Activated CD4-positive, alpha-beta memory T cell treated with anti-CD3 and anti-CD28 coated beads for 36 hours (primary cell): ENCODE measurements at regions not wholly inside any gene's neighbourhood (a gene's known extent, or its start where the extent isn't known, plus 50 kb on each side); places are given as distances from the start of the nearest gene placed in this dataset.
"Not testable (repeated sequence)": the region's sequence is repeated elsewhere in the genome, so short reads cannot be mapped to it uniquely, and the experiment has no call there.

Source experiments
- CTCF ChIA-PET: fragments of 350-600 bp; sonication (Branson Sonifier 250); formaldehyde crosslinking; loops from one replicate; lab custom pipeline; 2021; ENCODE audit warnings: antibody characterized with exemption, inconsistent platforms; lab: Charles Lee
- POLR2A ChIA-PET: fragments of 350-600 bp; sonication (Branson Sonifier 250); formaldehyde crosslinking; loops from one replicate; lab custom pipeline; 2021; ENCODE audit warnings: antibody characterized with exemption; lab: Charles Lee
- DNase-seq: peaks from one replicate; pipeline ENCODE4 v3.0.0-alpha.2; 2020
- H3K27ac Mint-ChIP-seq: one replicate; pipeline ENCODE4 v1.8.0; 2021; ENCODE audit warnings: mixed read lengths
- H3K27me3 Mint-ChIP-seq: one replicate; pipeline ENCODE4 v1.8.0; 2021; ENCODE audit warnings: mixed read lengths
- H3K36me3 Mint-ChIP-seq: one replicate; pipeline ENCODE4 v1.8.0; 2021; ENCODE audit warnings: mixed read lengths
- H3K4me1 Mint-ChIP-seq: one replicate; pipeline ENCODE4 v1.8.0; 2021; ENCODE audit warnings: low read depth, mixed read lengths
- H3K4me3 Mint-ChIP-seq: one replicate; pipeline ENCODE4 v1.8.0; 2021; ENCODE audit warnings: mild to moderate bottlenecking, mixed read lengths
- H3K9me3 Mint-ChIP-seq: one replicate; pipeline ENCODE4 v1.8.0; 2021; ENCODE audit warnings: mixed read lengths
- intact Hi-C: fragments of 100-400 bp; cut with micrococcal nuclease; formaldehyde crosslinking; loops from one replicate; pipeline ENCODE4 v1.15.1; 2023

- DNase-seq: no peak
- ChIA-PET CTCF (interaction anchor here (1.3 to 4.8 kb wide), 2 partner anchors 147 to 238 kb away, joined by 4 to 50 read pairs; no protein-coding TSS in a partner anchor), POLR2A (no interaction called here)
- no peak overlapping the region for H3K27ac Mint-ChIP-seq
- no peaks in the 10 kb centered on the region for H3K36me3 Mint-ChIP-seq
- no peak overlapping the region for H3K4me3 Mint-ChIP-seq
- no peaks in the 10 kb centered on the region for H3K4me1 Mint-ChIP-seq
- intact Hi-C loops: loop anchor here (10.0 kb wide), 1 partner anchor 72 kb away; no protein-coding TSS in a partner anchor
- peaks cover 3% of the 10 kb centered on the region for H3K27me3 Mint-ChIP-seq
- no peaks in the 10 kb centered on the region for H3K9me3 Mint-ChIP-seq
These were observed 185.9 kb upstream of the G2E3 start for GRCh38 chr14:30373053-30373452.

DNA sequence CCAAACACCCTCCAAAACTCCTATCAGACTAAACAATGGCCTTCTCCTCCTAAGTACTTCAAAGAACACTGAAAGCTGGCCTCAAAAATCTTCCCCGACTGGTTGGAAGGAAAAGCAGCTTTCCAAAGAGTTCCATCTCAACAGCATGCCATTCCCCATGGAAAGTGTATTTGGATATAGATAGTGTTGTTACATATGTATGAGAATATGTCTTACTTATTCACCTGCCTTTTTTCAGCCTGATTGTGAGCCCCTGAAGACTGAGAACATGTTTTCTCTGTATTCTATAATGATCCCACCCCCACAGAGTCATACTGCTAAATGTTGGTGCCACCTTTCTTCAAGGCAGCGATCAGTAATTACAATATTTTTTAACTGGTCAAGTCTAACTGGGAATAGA is 185.4 kb upstream of the G2E3 start:
- intact Hi-C loops: loop anchor here (10.0 kb wide), 1 partner anchor 71 kb away; no protein-coding TSS in a partner anchor
- H3K9me3 Mint-ChIP-seq: no peaks in the 10 kb centered on the region
- no peaks in the 10 kb centered on the region for H3K4me1 Mint-ChIP-seq
- H3K4me3 Mint-ChIP-seq: no peak overlapping the region
- no peak for DNase-seq
- ChIA-PET CTCF (interaction anchor here (0.7 to 4.8 kb wide), 6 partner anchors 8 to 237 kb away, joined by 3 to 50 read pairs (median 4); no protein-coding TSS in a partner anchor), POLR2A (no interaction called here)
- no peak overlapping the region for H3K27ac Mint-ChIP-seq
- peaks cover 3% of the 10 kb centered on the region for H3K27me3 Mint-ChIP-seq
- no peaks in the 10 kb centered on the region for H3K36me3 Mint-ChIP-seq

DNA sequence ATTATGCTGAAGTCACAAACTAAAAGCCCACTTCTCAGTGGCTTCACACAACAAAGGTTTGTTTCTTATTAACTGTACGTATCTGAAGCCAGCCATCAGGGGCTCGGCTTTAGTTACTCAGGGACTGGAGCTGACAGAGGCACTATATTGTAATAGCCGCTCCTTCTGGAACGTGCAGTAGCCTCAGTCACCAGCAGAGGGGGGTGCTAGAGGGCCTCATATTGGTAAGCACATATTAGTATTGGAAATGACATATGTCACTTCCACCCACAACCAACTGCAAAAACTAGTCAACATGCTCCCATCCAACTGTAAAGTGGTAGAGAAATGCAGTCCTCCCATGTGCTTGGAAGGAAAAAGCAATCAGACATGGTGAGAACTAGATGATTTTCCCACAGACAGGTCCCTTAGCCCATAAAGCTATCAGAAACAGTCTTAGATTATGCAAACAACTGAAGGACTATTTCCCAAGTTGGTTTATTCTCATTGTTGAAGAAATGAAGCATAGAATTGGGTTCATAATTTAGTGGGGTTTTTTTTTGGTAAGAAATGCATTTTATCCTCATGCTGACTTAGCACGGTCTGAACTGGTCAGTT is 183.6 kb upstream of the G2E3 start:
- Mint-ChIP-seq H3K4me3 (no peak overlapping the region), H3K27ac (no peak overlapping the region), H3K4me1 (no peaks in the 10 kb centered on the region), H3K27me3 (peaks cover 6% of the 10 kb centered on the region), H3K36me3 (no peaks in the 10 kb centered on the region), H3K9me3 (no peaks in the 10 kb centered on the region)
- peak; percentile 78 for DNase-seq
- intact Hi-C loops: loop anchor here (1.0 to 10.0 kb wide), 2 partner anchors 69 to 147 kb away; no protein-coding TSS in a partner anchor
- CTCF ChIA-PET: interaction anchor here (0.7 to 4.8 kb wide), 10 partner anchors 18 to 153 kb away, joined by 3 to 50 read pairs (median 4); no protein-coding TSS in a partner anchor
- POLR2A ChIA-PET: no interaction called here

GRCh38 chr14:30381861-30382480 is 177.0 kb upstream of the G2E3 start:
- Mint-ChIP-seq H3K27ac (no peak overlapping the region), H3K27me3 (peaks cover 14% of the 10 kb centered on the region), H3K4me3 (no peak overlapping the region), H3K36me3 (no peaks in the 10 kb centered on the region), H3K9me3 (no peaks in the 10 kb centered on the region), H3K4me1 (no peaks in the 10 kb centered on the region)
- intact Hi-C loops: no loop called here
- DNase-seq: no peak
- POLR2A ChIA-PET: no interaction called here
- CTCF ChIA-PET: interaction anchor here (1.5 kb wide), 1 partner anchor 8 kb away, joined by 3 read pairs; no protein-coding TSS in a partner anchor

- Mint-ChIP-seq H3K4me1 (peaks cover 2% of the 10 kb centered on the region), H3K4me3 (no peak overlapping the region), H3K36me3 (no peaks in the 10 kb centered on the region), H3K9me3 (no peaks in the 10 kb centered on the region), H3K27ac (no peak overlapping the region), H3K27me3 (peaks cover 13% of the 10 kb centered on the region)
- ChIA-PET POLR2A (no interaction called here), CTCF (interaction anchor here (1.5 kb wide), 1 partner anchor 12 kb away, joined by 3 read pairs; no protein-coding TSS in a partner anchor)
- no peak for DNase-seq
- intact Hi-C loops: no loop called here
These were observed 173.0 kb upstream of the G2E3 start for GRCh38 chr14:30385925-30386324.

DNA sequence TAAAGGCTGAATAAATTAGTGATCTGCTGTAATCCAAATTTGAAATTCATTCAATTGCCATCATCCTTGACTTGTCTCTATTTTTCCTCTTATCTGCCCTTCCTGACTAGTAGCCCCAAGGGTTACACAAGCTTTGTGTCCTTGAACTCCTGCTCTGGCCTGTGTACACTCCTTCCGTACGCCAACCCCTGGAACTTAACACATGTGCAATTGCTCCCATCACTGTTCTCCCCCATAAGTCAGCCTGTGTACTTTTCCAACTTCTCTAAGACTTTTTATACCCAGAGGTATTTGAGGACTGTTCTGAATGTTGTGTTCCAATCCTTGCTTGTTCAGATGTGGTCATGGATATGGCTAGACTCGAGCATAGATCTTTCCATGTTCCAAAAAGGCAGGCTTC is 171.1 kb upstream of the G2E3 start:
- Mint-ChIP-seq H3K36me3 (no peaks in the 10 kb centered on the region), H3K4me1 (peaks cover 2% of the 10 kb centered on the region), H3K9me3 (no peaks in the 10 kb centered on the region), H3K27me3 (peaks cover 13% of the 10 kb centered on the region), H3K4me3 (no peak overlapping the region), H3K27ac (no peak overlapping the region)
- ChIA-PET POLR2A (no interaction called here), CTCF (no interaction called here)
- DNase-seq: no peak
- intact Hi-C loops: no loop called here

DNA sequence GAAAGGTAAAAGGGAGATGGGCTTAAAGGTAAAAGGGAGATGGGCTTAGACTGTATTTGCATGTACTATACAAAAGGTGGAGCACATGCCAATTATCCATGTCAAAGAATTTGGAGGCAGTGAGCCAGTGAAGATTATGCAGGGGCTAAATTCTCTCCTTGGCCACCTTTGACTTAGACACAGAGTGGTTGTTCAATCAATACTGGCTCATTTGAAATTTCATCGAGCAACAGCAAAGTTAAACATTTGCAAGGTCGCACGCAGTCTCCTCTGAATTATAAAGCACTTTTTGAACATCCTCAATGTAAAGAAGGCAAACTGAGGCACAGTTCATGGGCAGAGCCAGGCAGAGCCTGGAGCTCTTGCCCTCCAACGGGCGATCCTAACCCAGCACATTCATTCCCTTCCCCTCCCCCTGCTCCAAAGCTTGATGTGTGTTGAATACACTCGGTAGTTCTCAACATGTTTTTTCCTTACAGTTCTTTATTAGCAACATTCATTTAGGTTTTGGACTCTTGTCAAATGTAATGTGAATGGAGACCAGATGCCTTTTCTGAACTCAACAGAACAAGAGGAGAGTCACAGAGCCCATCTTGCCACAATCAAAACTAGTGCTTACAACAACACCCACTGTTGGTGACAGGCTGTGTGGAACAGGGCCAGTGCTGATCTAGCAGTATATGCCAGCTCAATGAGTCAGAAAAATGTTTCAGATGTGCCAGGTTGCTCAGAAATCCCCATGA is 169.7 kb upstream of the G2E3 start:
- ChIA-PET POLR2A (no interaction called here), CTCF (no interaction called here)
- Mint-ChIP-seq H3K9me3 (no peaks in the 10 kb centered on the region), H3K27ac (no peak overlapping the region), H3K27me3 (peaks cover 5% of the 10 kb centered on the region), H3K36me3 (no peaks in the 10 kb centered on the region), H3K4me1 (peaks cover 2% of the 10 kb centered on the region), H3K4me3 (no peak overlapping the region)
- peak; percentile 11 for DNase-seq
- intact Hi-C loops: no loop called here

- H3K36me3 Mint-ChIP-seq: no peaks in the 10 kb centered on the region
- peaks cover 2% of the 10 kb centered on the region for H3K4me1 Mint-ChIP-seq
- H3K27ac Mint-ChIP-seq: no peak overlapping the region
- ChIA-PET POLR2A (no interaction called here), CTCF (no interaction called here)
- no peak for DNase-seq
- no peak overlapping the region for H3K4me3 Mint-ChIP-seq
- H3K27me3 Mint-ChIP-seq: peaks cover 5% of the 10 kb centered on the region
- intact Hi-C loops: no loop called here
- no peaks in the 10 kb centered on the region for H3K9me3 Mint-ChIP-seq
These were observed 169.0 kb upstream of the G2E3 start for GRCh38 chr14:30389877-30390385.

GRCh38 chr14:30395065-30395464 is 163.9 kb upstream of the G2E3 start:
- Mint-ChIP-seq H3K36me3 (no peaks in the 10 kb centered on the region), H3K9me3 (no peaks in the 10 kb centered on the region), H3K4me1 (no peaks in the 10 kb centered on the region), H3K4me3 (no peak overlapping the region), H3K27ac (no peak overlapping the region), H3K27me3 (no peaks in the 10 kb centered on the region)
- CTCF ChIA-PET: no interaction called here
- intact Hi-C loops: no loop called here
- no peak for DNase-seq
- POLR2A ChIA-PET: no interaction called here

GRCh38 chr14:30402846-30403245 is 156.1 kb upstream of the G2E3 start:
- intact Hi-C loops: no loop called here
- Mint-ChIP-seq H3K27ac (no peak overlapping the region), H3K27me3 (no peaks in the 10 kb centered on the region), H3K4me3 (no peak overlapping the region), H3K4me1 (no peaks in the 10 kb centered on the region), H3K36me3 (no peaks in the 10 kb centered on the region), H3K9me3 (peaks cover 9% of the 10 kb centered on the region)
- POLR2A ChIA-PET: no interaction called here
- CTCF ChIA-PET: no interaction called here
- DNase-seq: no peak

- H3K36me3 Mint-ChIP-seq: no peaks in the 10 kb centered on the region
- H3K9me3 Mint-ChIP-seq: peaks cover 9% of the 10 kb centered on the region
- ChIA-PET POLR2A (no interaction called here), CTCF (no interaction called here)
- H3K4me3 Mint-ChIP-seq: no peak overlapping the region
- H3K4me1 Mint-ChIP-seq: no peaks in the 10 kb centered on the region
- no peaks in the 10 kb centered on the region for H3K27me3 Mint-ChIP-seq
- no peak for DNase-seq
- intact Hi-C loops: no loop called here
- no peak overlapping the region for H3K27ac Mint-ChIP-seq
These were observed 155.2 kb upstream of the G2E3 start for GRCh38 chr14:30403791-30404190.

DNA sequence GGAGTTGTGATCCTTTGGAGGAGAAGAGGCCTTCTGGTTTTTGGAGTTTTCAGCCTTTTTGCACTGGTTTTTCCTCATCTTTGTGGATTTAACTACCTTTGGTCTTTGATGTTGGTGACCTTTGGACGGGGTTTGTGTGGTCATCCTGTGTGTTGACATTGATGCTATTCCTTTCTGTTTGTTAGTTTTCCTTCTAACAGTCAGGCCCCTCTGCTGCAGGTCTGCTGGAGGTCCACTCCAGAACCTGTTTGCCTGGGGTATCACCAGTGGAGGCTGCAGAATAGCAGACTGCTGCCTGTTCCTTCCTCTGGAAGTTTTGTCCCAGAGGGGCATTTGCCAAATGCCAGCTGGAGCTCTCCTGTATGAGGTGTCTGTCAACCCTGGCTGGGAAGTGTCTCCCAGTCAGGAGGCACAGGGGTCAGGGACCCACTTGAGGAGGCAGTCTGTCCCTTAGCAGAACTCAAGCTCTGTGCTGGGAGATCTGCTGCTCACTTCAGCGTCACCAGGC is 149.4 kb upstream of the G2E3 start:
- H3K36me3 Mint-ChIP-seq, H3K4me3 Mint-ChIP-seq, H3K4me1 Mint-ChIP-seq, H3K27me3 Mint-ChIP-seq, CTCF ChIA-PET, H3K27ac Mint-ChIP-seq, intact Hi-C loops, DNase-seq, POLR2A ChIA-PET: not testable (repeated sequence)
- H3K9me3 Mint-ChIP-seq: peaks cover 12% of the 10 kb centered on the region
